ENCODE measurements at regions not wholly inside any gene's neighbourhood (a gene's known extent, or its start where the extent isn't known, plus 50 kb on each side); places are given as distances from the start of the nearest gene placed in this dataset.

DNA sequence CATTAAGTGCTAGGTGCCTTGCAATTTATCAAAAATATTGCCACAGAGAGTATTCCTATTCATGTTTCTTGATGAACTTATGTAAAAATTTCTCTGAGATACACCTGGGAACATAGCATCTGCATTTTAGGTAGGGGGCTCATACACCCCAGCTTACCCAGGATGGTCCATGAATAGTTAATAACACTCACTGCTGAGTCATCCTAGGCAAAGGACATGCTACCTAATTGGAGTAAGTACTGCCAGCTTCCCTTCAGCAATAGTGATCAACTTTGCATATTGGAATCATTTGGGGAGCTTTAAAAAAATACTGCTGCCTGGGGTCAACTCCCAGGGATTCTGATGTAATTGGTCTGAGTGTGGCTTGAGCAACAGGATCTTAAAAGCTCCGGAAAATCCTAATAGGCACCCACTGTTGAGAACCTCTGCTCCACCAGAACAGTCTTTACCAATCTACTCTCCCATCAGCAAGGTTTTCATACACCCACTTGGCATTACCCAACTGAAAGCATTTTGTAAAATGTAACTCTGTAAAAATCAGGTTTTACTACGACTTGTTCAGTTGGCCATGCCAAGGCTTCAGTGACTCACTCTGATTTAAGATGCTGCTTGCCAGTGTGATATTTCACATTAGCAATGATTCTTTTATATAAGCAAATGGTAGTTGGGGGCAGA lies 67.2 kb upstream of the FNDC3A start:
- no peak for DNase-seq (ENCODE audit: low read depth)
- TF ChIP-seq, protein P1, sequence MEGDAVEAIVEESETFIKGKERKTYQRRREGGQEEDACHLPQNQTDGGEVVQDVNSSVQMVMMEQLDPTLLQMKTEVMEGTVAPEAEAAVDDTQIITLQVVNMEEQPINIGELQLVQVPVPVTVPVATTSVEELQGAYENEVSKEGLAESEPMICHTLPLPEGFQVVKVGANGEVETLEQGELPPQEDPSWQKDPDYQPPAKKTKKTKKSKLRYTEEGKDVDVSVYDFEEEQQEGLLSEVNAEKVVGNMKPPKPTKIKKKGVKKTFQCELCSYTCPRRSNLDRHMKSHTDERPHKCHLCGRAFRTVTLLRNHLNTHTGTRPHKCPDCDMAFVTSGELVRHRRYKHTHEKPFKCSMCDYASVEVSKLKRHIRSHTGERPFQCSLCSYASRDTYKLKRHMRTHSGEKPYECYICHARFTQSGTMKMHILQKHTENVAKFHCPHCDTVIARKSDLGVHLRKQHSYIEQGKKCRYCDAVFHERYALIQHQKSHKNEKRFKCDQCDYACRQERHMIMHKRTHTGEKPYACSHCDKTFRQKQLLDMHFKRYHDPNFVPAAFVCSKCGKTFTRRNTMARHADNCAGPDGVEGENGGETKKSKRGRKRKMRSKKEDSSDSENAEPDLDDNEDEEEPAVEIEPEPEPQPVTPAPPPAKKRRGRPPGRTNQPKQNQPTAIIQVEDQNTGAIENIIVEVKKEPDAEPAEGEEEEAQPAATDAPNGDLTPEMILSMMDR (conservative IDR thresholded peaks at IDR 0.05; ENCODE audit: low read depth, low read length), result no peak
- H3K4me3 ChIP-seq (ENCODE audit: low read depth, low read length), result no peak overlapping the region

DNA sequence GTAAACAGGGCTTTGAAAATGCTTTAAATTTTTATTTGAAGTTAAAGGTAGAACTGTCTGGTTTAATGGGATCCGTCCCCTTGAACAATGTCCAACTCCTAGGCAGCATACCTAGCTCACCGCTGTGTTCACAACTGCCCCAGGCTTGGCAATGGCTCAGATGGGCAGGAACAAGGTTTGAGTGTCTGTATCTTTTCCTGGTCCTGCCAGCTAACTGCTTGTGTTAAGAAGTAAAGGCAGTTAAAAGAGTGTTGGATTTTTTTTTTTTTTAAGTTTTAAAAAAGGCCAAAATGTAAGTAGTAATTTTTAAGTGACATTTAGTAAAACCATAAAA lies 66.7 kb upstream of the FNDC3A start:
- DNase-seq (ENCODE audit: low read depth), result no peak
- TF ChIP-seq, protein P1 (conservative IDR thresholded peaks at IDR 0.05; ENCODE audit: low read depth, low read length), result no peak
- H3K4me3 ChIP-seq (ENCODE audit: low read depth, low read length), result no peak overlapping the region

DNA sequence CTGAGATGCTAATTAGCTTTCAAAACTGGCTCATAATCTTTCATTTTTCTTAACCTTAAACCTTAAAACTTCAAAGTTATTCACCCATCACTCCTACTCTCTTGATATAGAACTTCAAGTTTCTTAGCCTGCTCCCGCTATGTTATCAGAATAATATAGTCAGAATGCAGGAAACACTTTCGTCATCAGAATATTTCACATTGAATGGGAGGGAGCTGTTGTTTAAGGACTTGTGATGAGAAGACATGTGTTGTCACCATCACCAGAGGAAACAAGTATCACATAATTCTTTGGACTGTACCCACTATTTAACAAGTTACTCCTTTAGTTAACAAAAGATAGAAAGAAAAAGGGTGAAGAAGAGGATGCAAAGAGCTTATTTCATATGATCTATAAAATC lies 65.0 kb upstream of the FNDC3A start:
- TF ChIP-seq, protein P1 (conservative IDR thresholded peaks at IDR 0.05; ENCODE audit: low read depth, low read length), result no peak
- DNase-seq (ENCODE audit: low read depth), result no peak
- H3K4me3 ChIP-seq (ENCODE audit: low read depth, low read length), result no peak overlapping the region

DNA sequence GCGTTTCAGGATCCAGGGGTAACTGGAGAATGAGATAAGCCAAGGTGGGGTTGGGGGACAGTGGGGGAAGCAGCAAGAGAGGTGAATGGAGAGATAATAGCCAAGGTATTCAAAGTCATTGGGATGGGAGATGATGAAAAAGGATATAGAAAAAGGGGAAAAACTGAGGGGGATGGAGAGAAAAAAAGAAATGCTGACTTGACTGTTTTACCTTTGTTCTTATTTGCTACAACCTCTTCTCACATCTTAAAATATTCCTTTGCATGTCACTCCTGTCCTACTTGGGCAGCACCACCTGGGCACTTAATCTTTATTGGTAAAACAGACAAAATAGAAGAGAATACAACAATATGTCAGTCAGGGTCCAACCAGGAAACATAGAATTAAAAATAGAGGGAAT lies 56.0 kb upstream of the FNDC3A start:
- no peak overlapping the region for H3K4me3 ChIP-seq (ENCODE audit: low read depth, low read length)
- DNase-seq (ENCODE audit: low read depth), result no peak
- TF ChIP-seq, protein P1 (conservative IDR thresholded peaks at IDR 0.05; ENCODE audit: low read depth, low read length), result no peak

DNA sequence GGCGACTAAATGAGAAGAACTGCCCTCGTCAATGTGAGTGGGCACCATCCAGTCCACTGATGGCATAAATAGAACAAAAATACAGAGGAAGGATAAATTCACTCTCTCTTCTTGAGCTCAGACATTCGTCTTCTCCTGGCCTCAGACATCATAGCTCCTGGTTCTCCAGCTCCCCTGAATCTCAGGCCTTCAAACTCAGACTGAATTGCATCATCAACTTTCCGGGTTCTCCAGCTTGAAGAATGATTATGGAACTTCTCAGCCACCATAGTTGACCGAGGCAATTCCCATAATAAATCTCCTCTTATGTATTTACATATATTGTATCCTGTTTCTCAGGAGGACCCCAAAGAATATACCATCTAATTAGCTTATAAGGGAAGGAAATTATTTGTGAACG lies 55.0 kb upstream of the FNDC3A start:
- no peak overlapping the region for H3K4me3 ChIP-seq (ENCODE audit: low read depth, low read length)
- TF ChIP-seq, protein P1 (conservative IDR thresholded peaks at IDR 0.05; ENCODE audit: low read depth, low read length), result no peak
- DNase-seq (ENCODE audit: low read depth), result no peak

DNA sequence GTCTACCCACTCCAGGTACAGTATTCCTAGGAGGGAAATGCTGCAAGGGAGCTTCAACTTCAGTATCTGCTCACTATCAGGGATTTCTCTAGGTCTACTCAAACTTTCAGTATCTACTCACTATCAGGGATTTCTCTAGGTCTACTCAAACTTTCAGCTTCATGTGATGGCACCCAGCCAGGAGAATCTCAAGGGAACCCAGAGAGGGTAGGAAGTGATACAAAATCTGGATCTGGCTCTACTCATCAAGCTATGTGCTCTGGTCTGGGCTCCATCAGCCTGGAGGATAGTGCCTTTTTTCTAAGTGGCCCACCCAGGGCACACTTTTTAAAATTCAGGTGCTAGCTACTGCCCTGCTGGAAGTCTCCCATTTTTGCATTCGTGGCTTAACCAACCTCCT lies 52.3 kb upstream of the FNDC3A start:
- no peak for DNase-seq (ENCODE audit: low read depth)
- TF ChIP-seq, protein P1 (conservative IDR thresholded peaks at IDR 0.05; ENCODE audit: low read depth, low read length), result no peak
- no peak overlapping the region for H3K4me3 ChIP-seq (ENCODE audit: low read depth, low read length)

- TF ChIP-seq, protein P1 (conservative IDR thresholded peaks at IDR 0.05; ENCODE audit: low read depth, low read length), result no peak
- DNase-seq (ENCODE audit: low read depth), result no peak
- no peak overlapping the region for H3K4me3 ChIP-seq (ENCODE audit: low read depth, low read length)
These were observed 50.7 kb upstream of the FNDC3A start for GRCh38 chr13:48925001-48925400.

Data from epithelial cell of proximal tubule (primary cell).